Ammon's horn (tissue), 1 donor: ENCODE measurements at regions not wholly inside any gene's neighbourhood (a gene's known extent, or its start where the extent isn't known, plus 50 kb on each side); places are given as distances from the start of the nearest gene placed in this dataset.
A peak's percentile ranks its signal among the peaks of the same experiment; 100 is the strongest.
"Not testable (repeated sequence)": the region's sequence is repeated elsewhere in the genome, so short reads cannot be mapped to it uniquely, and the experiment has no call there.

Source experiments
- DNase-seq: peaks from one replicate; pipeline ENCODE4 v3.0.0-alpha.2; 2016; ENCODE audit warnings: low spot score

DNA sequence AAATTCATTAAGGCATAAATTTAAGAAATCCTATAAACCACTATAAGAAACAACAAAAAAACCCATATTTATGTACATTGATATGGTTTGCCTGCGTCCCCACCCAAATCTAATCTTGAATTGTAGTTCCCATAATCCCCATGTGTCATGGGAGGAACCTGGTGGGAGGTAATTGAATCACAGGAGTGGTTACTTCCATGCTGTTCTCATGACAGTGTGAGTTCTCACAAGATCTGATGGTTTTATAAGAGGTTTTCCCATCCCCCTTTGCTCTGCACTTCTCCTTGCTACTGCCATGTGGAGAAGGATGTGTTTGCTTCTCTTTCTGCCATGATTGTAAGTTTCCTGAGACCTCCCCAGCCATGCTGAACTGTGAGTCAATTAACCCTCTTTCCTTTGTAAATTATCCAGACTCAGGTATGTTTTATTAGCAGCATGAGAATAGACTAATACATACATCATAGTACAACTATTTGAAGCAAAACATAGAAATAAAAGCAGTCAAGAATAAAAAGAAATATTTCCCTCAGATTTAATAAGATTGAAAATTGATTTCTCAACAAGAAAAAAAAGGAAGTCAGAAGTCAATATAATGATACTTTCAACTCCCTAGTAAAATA is 209.0 kb upstream of the GPC6 start:
- no peak for DNase-seq

DNA sequence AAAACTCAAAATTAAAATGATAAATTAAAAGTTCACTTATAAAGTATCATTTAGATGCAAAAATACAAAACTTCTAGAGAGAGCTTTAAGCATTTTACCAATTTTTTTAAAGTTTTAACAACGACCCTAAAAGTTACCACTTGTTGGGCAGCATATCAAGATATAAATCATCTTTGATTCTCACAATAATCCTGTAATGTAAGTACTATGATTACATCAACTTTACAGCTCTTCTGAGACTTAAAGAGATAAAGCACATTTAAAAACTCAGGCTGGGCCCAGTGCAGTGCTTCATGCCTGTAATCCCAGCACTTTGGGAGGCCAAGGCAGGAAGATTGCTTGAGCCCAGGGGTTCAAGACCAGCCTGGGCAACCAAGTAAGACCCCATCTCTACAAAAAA is 202.7 kb upstream of the GPC6 start:
- DNase-seq = no peak

DNA sequence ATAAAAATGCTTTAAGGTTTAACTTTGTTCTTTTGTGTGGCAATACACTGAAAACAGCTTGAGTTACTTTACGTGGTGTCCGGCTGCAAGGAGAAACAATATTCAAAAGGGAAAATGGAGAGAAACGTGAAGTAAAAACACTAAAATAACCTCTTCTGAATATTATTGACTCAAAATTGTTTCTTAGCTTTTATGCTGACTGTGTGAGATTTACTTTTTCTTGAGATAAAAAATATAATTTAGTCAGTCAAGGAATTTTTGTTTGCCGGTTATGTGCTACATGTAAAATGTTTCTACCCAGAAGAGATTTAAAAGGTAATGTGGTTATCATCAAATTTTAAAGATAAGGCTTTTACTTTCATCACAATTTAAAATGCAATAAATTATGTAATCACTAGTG is 200.6 kb upstream of the GPC6 start:
- DNase-seq = no peak

DNA sequence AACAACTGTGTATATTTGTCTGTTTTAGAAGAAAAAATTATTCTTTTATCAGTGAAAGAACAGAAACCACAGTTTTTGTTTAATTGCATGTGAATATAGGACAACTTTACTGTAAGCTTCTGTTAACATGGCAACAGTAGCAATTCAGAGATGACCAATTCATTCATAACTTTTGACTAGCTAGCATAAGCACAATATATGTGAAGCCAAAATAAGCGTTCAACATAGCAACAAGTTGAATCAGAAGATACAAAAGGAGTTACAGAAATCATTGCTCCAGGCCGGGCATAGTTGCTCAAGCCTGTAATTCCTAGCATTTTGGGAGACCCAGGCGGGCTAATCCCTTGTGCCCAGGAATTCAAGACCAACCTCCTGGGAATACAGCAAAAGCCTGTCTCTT is 197.1 kb upstream of the GPC6 start:
- DNase-seq = no peak

DNA sequence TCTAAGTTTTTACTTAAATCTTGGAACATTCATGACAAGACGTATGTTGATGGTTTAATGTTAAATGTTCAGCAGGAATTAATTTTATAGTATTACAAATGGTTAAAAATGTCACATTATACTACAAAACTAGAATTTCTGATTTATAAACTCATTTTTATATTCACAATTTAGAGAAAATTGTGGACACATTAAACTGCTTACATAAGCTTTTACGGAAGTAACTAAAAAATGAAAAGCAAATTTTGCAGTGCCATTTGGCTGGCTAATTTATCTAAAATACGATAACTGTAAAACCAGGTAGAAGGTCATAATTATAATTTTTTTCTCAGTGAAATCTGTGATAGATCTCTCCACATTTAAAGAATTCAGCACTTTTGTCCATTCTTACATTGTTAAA is 190.2 kb upstream of the GPC6 start:
- no peak for DNase-seq

DNA sequence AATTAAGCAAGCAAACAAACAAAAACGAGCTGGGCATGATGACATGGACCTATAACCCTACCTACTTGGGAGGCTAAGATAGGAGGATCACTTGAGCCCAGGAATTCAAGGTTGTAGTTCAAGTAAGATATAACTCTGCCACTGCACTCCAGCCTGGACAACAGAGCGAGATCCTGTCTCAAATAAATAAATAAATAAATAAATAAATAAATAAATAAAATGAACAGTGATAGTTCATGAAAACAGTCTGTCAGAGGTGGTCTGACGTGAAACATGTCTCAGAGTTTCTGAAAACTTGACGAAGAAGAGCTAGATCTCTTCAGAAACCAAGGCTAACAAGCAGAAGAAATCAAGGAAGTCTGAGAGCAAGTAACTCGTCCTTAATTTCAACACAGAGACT is 188.8 kb upstream of the GPC6 start:
- DNase-seq = no peak

DNA sequence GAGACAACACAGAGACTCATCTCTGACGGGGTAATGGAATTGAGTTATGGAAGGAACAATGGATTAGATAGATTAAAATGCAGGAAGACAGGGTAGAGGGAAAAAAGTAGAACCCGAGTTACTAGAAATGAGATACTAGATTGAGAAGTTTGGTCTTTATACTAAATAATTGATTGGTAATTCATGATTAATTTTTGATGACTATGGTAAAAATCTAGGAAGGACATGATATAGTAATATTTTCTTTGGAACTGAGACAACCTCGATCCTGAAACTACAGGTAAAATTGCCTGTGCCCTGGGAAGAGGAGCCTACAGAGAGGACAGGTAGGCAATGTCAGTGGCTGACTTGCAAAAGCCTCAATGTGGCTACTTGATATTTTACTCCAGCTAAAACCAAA is 188.4 kb upstream of the GPC6 start:
- DNase-seq = no peak

DNA sequence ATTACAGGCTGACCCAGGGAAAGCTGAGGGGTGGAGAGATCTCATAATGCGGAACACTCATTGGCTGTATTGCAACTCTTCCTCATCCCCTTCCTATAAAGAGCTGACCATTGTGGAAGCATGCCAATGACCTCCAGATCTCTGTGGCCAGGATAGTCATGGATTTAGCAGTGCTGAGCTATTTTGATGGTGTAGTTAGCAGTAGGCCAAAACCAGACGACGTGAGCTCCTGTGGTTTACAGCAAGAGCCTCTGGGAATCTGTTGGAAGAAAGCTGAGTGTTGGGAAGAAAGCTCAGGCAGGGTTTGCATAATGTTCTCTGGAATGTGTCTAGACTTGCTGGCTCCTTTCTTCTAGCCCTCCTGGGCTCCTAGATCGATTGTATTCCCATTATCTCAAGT is 187.5 kb upstream of the GPC6 start:
- no peak for DNase-seq

DNA sequence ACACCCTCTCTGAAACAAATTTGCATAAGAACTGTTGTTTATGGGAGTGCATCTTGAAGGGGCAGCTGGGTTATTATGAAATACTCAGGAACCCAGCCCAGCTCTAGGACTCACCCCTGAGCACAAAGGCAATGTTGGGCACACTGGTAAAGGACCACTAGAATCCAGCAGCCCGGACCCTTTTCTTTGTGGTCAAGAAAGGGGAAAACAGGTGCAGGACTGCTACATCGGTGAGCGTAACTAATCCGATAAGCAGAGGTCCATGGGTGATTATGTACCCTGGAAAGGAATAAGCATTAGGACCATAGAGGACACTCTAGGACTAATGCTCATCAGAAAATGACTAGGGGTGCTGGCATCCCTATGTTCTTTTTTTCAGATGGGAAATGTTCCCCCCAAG is 185.0 kb upstream of the GPC6 start:
- DNase-seq = not testable (repeated sequence)

DNA sequence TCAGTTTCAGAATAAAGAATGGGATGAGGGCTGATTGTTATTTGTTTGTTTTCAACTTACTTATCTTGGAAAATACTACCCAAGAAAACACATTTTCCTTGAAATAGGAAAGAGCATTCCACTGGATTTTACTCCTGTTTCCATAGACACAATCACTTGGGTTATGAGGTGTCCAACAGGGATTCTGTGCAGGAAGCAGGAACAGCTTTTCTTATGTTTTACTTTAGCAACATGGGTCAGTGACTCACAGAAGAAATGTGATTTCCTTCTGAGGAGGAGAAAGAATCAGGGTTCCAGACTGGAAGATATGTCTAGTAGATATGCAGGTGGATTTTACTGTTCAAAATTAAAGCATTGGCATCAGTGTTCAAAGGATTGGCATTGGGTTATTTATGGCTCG is 180.8 kb upstream of the GPC6 start:
- DNase-seq = no peak

DNA sequence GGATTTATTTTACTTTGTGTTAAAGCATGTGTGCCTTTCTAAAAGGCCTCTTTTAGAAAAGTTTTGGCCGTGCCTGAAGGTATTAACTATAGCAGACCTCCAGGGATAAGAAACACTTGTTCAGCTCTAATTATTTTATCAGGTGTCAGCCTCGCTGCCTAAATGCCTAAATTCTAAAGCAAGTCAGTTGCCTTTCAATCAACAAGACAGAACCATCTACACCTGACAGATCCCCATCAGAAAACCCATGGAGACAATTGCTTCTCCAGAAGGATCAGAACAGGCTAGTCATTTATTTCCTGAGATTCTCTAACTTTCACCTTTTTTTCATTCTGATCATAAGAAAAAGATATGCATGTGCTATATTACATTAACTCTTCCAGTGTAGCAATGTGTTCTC is 171.4 kb upstream of the GPC6 start:
- no peak for DNase-seq

DNA sequence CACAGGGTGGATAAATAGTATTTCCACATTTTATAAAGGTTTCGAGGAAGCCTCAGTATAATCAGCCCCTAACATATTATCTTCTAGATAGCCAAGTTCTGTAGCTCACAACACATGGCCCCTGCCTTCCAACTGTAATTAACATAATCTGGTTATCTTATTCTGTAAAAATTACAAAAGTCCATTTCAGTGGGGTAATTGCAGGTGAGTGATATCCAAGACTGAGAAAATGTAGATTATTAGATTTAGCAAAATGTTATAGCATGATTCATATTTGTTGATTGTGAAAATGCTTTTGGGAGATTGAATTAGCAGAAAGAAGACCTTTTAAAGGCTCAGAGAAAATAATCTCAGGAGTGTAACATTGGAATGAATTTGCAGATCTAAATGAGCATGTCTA is 168.3 kb upstream of the GPC6 start:
- DNase-seq = no peak

DNA sequence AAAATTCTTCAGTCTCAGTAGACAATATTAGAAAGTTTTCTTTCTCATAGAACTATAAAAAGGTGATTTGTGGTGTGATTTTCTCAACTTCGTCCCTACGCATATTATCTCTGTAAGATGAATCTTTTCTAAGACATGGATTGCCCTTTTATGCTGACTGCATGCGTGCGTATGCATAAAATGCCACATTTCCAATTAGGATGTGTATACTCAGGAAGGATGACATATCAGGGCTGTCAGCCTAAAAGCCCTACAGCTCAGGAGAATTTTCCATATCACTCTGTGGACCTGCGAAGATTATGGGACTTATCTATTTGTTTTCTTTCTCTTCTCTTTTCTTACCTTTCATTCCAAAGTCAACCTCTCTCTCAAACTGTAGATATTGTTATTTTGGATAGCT is 166.5 kb upstream of the GPC6 start:
- DNase-seq = no peak

DNA sequence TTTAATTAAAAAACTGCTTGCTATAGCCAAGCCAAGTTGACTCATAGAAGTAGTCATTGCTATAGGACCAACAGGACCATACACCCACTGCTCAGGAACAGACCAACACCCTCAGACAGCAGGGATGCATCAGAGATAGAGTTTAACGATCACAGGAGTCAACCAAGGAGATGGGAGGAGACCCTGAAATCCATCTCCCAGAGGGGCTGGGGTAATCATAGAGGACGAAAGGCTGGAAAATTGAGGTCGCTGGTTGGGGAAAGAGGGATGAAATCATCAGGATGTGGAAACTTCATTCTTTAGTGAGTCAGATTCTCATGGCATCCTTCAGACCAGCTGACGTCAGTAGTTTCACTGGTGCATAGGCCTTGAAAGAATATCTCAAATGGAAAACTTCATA is 160.4 kb upstream of the GPC6 start:
- DNase-seq = no peak

DNA sequence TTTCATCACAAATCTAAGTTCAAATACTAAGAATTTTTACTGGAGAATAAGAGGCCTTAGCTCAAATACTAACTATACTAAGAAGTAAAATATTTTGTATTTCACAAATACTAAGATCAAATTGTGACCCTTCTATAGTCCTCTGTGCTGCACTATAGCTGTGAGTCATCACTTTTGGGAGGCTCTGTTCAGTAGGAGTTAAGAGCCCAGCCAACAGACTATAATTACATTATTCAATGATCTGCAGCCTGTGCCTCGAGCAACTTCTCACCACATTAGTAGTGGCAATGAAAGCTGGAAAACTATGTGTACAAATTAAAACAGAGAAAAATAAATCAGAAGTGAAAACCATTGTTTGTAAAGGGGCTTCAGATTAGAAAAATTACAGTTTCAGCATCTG is 147.3 kb upstream of the GPC6 start:
- DNase-seq = no peak

DNA sequence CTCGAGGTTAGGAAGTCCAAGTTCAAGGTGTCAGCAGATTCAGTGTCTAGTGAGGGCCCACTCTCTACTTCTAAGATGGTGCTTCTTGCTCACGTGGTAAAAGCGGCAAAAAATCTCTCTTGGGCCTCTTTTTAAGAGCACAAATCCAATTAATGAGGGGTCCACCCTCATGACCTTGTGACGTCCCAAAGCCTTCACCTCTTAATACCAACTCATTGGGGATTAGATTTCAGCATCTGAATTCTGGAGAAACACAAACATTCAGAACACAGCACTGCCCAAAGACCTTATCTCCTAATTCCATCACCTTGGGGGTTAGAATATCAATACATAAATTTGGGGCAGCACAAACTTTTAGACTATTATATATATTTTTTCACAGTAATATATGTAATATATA is 146.4 kb upstream of the GPC6 start:
- no peak for DNase-seq

DNA sequence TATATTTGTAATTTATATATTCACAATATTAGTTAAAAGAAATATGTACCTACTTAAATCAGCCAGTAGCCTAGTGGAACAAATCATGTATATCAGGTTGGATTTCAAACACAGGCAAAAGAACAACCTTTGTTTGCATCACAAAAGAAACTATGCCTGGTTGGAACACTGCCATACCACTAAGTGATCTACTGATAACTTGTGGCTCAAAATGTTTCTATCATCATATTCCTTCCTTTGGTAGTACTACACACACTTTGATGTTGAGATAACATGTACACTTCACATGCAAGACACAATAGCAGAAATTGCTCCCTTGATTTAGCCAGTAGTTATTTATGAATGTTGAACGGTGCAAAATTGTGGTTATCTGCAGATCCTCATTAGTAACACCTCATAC is 146.0 kb upstream of the GPC6 start:
- DNase-seq = no peak

DNA sequence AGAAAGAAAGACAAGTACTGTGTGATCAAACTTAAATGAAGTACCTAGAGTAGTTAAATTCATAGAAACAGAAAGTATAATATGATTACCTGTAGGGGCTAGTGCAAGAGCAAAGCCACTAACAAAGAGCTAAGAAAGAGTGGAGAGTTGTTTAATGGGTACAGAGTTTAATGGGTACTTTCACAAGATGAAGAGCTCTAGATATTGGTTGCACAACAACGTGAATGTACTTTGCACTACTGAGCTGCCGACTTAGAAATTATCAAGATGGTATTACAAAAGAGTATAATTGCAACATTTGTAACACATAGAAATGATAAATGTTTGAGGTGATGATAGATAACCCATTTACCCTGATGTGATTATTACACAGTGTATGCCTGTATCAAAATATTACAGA is 140.3 kb upstream of the GPC6 start:
- no peak for DNase-seq

DNA sequence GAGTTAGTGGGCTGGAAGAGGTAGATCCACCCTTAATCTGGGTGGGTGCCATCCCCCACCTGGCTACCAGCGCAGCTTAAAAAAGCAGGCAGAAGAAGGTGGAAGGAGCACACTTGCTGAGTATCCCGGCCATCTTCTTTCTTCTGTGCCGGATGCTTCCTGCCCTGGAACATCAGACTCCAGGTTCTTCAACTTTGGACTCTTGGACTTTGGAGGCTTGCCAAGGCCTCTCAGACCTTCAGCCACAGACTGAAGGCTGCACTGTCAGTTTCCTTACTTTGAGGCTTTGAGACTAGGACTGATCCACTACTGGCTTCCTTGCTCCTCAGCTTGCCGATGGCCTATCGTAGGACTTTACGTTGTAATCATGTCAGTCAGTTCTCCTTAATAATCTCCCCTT is 127.6 kb upstream of the GPC6 start:
- no peak for DNase-seq

DNA sequence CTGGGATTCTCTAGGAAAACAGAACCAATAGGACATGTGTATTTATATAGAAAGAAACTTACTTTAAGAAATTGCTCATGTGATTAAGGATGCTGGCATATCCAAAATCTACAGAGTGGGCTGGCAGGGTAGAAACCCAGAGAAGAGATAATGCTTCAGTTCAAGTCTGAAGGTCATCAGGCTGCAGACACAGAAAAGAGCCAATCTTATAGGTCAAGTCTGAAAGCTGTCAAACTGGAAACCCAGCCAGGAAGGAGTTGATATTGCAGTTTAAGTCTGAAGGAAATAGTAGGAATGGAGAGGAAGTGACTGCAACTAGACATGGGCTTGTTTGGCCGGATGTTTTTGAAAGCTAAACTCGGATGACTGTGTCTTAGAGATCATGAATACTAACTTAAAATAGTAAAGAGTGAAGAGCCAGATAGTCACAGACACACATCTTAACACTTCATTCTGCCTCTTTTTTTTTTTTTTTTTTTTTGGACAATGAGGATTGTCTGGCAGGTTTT is 125.3 kb upstream of the GPC6 start:
- DNase-seq = no peak

DNA sequence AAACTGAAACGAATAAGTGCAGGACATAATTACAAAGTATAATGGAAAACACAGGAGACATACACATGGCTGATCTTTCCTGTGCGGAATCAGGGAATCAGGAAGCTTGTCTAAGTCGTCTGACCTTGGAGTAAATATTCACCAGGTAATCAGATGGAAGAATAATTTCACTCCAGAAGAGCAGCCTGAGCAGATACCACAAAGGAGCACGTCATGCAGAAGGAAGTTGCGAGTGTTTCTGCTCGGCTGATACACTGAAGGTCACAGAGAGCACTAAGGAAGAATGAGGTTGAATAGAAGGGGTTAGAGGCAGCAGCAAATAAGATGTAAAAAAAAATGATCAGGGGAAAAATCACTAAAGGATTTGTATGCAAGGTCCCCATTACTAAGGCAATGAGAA is 122.3 kb upstream of the GPC6 start:
- DNase-seq = no peak

DNA sequence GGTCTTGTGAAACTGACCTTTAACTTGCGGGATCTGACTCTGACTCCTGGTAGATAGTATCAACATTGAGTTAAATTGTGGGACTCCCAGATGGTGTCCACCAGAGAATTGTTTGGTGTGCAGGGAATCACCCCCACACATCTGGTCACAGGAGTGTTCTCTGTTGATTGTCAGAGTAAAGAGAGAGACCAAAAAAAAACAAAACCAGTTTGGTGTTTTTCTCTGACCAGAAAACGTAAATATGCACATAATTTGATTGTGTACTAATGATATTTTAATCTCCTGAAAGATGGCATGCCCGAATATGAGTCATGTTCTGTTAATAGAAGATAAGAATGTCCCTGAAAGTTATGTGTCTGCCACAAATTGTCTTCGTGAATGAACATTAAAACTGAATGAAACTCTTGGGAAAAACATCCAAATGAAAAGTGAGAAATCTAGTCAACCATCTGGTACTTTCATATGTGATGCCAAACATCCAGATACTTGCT is 118.5 kb upstream of the GPC6 start:
- peak; percentile 10 for DNase-seq

DNA sequence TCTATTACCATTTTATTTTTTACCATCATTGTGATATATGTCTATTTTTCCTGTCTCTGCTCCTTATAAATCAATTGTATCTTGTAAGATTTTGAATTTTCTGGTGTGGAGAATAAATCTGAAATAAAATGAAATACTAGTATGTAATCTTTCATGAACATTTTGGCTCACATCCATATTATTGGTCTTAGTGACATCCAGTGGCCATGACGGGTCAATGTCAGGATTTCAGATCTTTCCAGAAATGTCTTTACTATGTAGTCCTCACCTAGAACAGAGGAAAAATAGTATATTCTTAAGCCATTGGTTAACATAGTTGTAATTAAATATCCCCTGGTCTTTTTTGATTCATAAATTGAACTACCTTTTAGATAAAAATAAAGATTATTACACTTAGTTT is 109.8 kb upstream of the GPC6 start:
- no peak for DNase-seq

DNA sequence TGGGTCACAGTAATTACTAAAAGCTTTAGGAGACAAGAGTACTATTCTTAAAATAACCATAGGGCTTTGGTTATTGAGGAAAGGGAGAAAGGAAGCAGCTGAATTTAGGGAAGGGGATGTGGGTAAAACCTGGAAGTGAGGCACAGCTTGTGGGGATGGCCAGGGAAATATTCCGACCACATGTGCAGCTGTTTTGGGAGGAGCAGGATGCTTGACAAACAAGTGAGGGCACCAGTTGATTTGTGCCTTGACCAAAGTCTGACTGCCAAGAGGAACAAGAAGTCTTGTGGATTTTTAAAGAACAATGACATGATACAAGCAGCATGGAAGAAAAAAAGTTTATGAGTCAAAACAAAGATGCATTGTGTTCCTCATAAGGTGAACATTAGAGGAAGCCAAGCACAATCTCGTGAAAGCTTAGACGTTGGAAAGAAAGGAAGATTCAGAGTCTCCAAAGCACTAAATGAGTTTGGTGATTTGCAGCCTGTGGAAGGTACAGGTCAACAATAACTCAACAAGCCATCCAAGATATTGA is 108.5 kb upstream of the GPC6 start:
- no peak for DNase-seq
